Hepatocyte (in vitro differentiated cells): ENCODE measurements at regions not wholly inside any gene's neighbourhood (a gene's known extent, or its start where the extent isn't known, plus 50 kb on each side); places are given as distances from the start of the nearest gene placed in this dataset.

Source experiments
- EZH2 ChIP-seq: fragments of 200-600 bp; sonication (generic); IDR thresholded peaks from 2 replicates; pipeline ENCODE4 v1.6.1; 2016; ENCODE audit warnings: antibody characterized with exemption, mild to moderate bottlenecking, borderline replicate concordance
- TF ChIP-seq, protein P1 (sequence below): fragments of 200-600 bp; sonication (generic); IDR thresholded peaks from 2 replicates; pipeline ENCODE4 v1.5.1; 2016; ENCODE audit warnings: antibody characterized with exemption, mild to moderate bottlenecking; ENCODE audit not compliant: poor library complexity

DNA sequence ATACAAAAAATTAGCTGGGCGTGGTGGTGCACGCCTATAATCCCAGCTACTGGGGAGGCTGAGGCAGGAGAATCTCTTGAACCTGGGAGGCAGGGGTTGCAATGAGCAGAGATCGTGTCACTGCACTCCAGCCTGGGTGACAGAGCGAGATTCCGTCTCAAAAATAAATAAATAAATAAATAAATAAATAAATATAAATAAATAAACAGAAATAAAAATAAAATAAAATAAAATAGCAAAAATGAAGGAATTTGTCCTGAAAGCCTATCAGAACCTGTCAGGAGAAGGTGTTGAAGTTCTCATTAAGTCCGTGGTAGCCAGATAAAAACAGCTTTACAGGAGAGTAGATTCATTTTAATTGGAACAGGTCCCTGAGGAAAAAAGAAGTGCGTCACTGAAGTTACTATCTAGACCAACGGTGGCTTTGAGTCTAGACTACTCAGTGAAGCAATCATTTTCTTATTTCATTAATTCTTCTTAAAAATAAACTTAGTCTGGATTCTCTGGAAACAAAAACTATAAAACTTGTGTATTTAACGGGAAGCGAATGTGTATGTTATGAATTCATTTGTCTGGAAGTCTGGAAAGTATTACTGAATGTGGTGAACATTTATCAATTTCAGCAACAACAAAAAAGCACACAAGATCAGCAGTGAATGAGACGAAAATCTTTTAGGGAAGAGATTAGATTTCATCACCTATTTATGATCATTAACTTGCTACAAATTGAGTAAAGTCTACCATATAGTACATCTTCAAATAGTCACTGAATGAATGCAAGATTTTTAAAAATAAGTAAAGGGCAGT, 248.5 kb upstream of the PDE3A start:
- no peak for TF ChIP-seq EZH2
- TF ChIP-seq, protein P1, sequence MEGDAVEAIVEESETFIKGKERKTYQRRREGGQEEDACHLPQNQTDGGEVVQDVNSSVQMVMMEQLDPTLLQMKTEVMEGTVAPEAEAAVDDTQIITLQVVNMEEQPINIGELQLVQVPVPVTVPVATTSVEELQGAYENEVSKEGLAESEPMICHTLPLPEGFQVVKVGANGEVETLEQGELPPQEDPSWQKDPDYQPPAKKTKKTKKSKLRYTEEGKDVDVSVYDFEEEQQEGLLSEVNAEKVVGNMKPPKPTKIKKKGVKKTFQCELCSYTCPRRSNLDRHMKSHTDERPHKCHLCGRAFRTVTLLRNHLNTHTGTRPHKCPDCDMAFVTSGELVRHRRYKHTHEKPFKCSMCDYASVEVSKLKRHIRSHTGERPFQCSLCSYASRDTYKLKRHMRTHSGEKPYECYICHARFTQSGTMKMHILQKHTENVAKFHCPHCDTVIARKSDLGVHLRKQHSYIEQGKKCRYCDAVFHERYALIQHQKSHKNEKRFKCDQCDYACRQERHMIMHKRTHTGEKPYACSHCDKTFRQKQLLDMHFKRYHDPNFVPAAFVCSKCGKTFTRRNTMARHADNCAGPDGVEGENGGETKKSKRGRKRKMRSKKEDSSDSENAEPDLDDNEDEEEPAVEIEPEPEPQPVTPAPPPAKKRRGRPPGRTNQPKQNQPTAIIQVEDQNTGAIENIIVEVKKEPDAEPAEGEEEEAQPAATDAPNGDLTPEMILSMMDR, result no peak
